Muscle of back (tissue), 3 donors: ENCODE measurements at regions not wholly inside any gene's neighbourhood (a gene's known extent, or its start where the extent isn't known, plus 50 kb on each side); places are given as distances from the start of the nearest gene placed in this dataset.
"Not testable (repeated sequence)": the region's sequence is repeated elsewhere in the genome, so short reads cannot be mapped to it uniquely, and the experiment has no call there.

ENCODE experiments used
- DNase-seq, 3 donors: peaks; one replicate each; pipeline versions ENCODE4 v3.0.0 to v3.0.0-alpha.2; 2013

GRCh38 chr20:6321235-6321634 lies 198.4 kb upstream of the FERMT1 start:
- not testable (repeated sequence) for DNase-seq

- no peak for DNase-seq
These were observed 189.2 kb upstream of the FERMT1 start for GRCh38 chr20:6311841-6312655.

- DNase-seq = no peak
These were observed 188.3 kb upstream of the FERMT1 start for GRCh38 chr20:6311097-6311496.

- no peak for DNase-seq
These were observed 182.7 kb upstream of the FERMT1 start for GRCh38 chr20:6305536-6305935.

GRCh38 chr20:6302041-6302440 lies 179.2 kb upstream of the FERMT1 start:
- no peak for DNase-seq

GRCh38 chr20:6299456-6299855 lies 176.6 kb upstream of the FERMT1 start:
- DNase-seq = no peak

GRCh38 chr20:6298049-6298448 lies 175.2 kb upstream of the FERMT1 start:
- DNase-seq = no peak

- DNase-seq = no peak
These were observed 173.0 kb upstream of the FERMT1 start for GRCh38 chr20:6295867-6296256.

GRCh38 chr20:6295127-6295866 lies 172.5 kb upstream of the FERMT1 start:
- peak in 1 of 3 donors; percentile 41 for DNase-seq

GRCh38 chr20:6287471-6287870 lies 164.6 kb upstream of the FERMT1 start:
- no peak for DNase-seq

- DNase-seq = no peak
These were observed 159.8 kb upstream of the FERMT1 start for GRCh38 chr20:6282642-6283041.

GRCh38 chr20:6277661-6278240 lies 154.9 kb upstream of the FERMT1 start:
- DNase-seq = no peak

GRCh38 chr20:6270404-6270803 lies 147.6 kb upstream of the FERMT1 start:
- not testable (repeated sequence) for DNase-seq

GRCh38 chr20:6269168-6269873 lies 146.5 kb upstream of the FERMT1 start:
- DNase-seq = no peak

GRCh38 chr20:6265204-6265904 lies 142.5 kb upstream of the FERMT1 start:
- peak; percentile 47 to 66 (median 62) for DNase-seq

- DNase-seq = no peak
These were observed 130.6 kb upstream of the FERMT1 start for GRCh38 chr20:6253396-6253795.

- no peak for DNase-seq
These were observed 122.6 kb upstream of the FERMT1 start for GRCh38 chr20:6245436-6245835.

GRCh38 chr20:6241591-6241990 lies 118.8 kb upstream of the FERMT1 start:
- DNase-seq = no peak

GRCh38 chr20:6240059-6240458 lies 117.2 kb upstream of the FERMT1 start:
- no peak for DNase-seq

- no peak for DNase-seq
These were observed 115.6 kb upstream of the FERMT1 start for GRCh38 chr20:6238421-6238820.

- DNase-seq = no peak
These were observed 112.7 kb upstream of the FERMT1 start for GRCh38 chr20:6235510-6235909.

- no peak for DNase-seq
These were observed 109.6 kb upstream of the FERMT1 start for GRCh38 chr20:6232436-6232835.
